DND-41 (cell line): ENCODE measurements at regions not wholly inside any gene's neighbourhood (a gene's known extent, or its start where the extent isn't known, plus 50 kb on each side); places are given as distances from the start of the nearest gene placed in this dataset.

Source experiments
- ATAC-seq: fragments of 200-7000 bp; cut with Tn5 transposase; 3 replicates; pipeline ENCODE4 v1.9.1; 2021; ENCODE audit warnings: low read depth; ENCODE audit not compliant: insufficient read depth
- DNase-seq: peaks from one replicate; pipeline ENCODE4 v3.0.0-alpha.2; 2020
- H2AFZ ChIP-seq: 2 replicates; pipeline ENCODE4 v1.6.0; 2012; ENCODE audit warnings: low read depth, low read length
- H3K27ac ChIP-seq: 2 replicates; pipeline ENCODE4 v1.5.1; 2012; ENCODE audit warnings: low read length, inconsistent platforms
- H3K27me3 ChIP-seq: fragments of 200-600 bp; sonication (generic); 2 replicates; pipeline ENCODE4 v1.6.0; 2012; ENCODE audit warnings: low read length, mild to moderate bottlenecking, inconsistent platforms; ENCODE audit not compliant: insufficient read depth, poor library complexity
- H3K36me3 ChIP-seq: 2 replicates; pipeline ENCODE4 v1.5.1; 2012; ENCODE audit warnings: low read length, inconsistent platforms; ENCODE audit not compliant: insufficient read depth
- H3K4me1 ChIP-seq: 2 replicates; pipeline ENCODE4 v1.5.1; 2012; ENCODE audit warnings: mild to moderate bottlenecking, low read length; ENCODE audit not compliant: insufficient read depth
- H3K4me2 ChIP-seq: 2 replicates; pipeline ENCODE4 v1.6.0; 2012; ENCODE audit warnings: mild to moderate bottlenecking, moderate library complexity, low read length, inconsistent platforms; ENCODE audit not compliant: insufficient read depth
- H3K4me3 ChIP-seq, 2 experiments: fragments of 200-600 bp in 1 of 2; shearing (Covaris generic) in 1 of 2; 2 replicates each; pipeline ENCODE4 v1.5.1; 2012 to 2016; ENCODE audit warnings: inconsistent platforms in 2 of 2, low read length in 2 of 2, mild to moderate bottlenecking in 2 of 2, low read depth in 1 of 2, moderate library complexity in 1 of 2
- H3K79me2 ChIP-seq: 2 replicates; pipeline ENCODE4 v1.6.0; 2012; ENCODE audit warnings: low read length, inconsistent platforms; ENCODE audit not compliant: insufficient read depth
- H3K9ac ChIP-seq: 2 replicates; pipeline ENCODE4 v1.6.0; 2012; ENCODE audit warnings: low read depth, mild to moderate bottlenecking, inconsistent platforms, low read length, moderate library complexity
- H3K9me3 ChIP-seq: 2 replicates; pipeline ENCODE4 v1.5.1; 2012; ENCODE audit warnings: low read length, moderate library complexity, mild to moderate bottlenecking, inconsistent platforms; ENCODE audit not compliant: insufficient read depth, severe bottlenecking
- H4K20me1 ChIP-seq: 2 replicates; pipeline ENCODE4 v1.6.0; 2012; ENCODE audit warnings: low read length; ENCODE audit not compliant: insufficient read depth
- CTCF ChIP-seq: IDR thresholded peaks from 2 replicates; pipeline ENCODE4 v1.5.1; 2012; ENCODE audit warnings: borderline replicate concordance, low read length, moderate library complexity, mild to moderate bottlenecking; ENCODE audit not compliant: poor library complexity, severe bottlenecking; ENCODE audit errors: extremely low read depth
- EZH2 ChIP-seq: IDR thresholded peaks from 3 replicates; pipeline ENCODE4 v1.6.1; 2012; ENCODE audit warnings: borderline replicate concordance, low read depth, mild to moderate bottlenecking, moderate library complexity, low read length, inconsistent platforms; ENCODE audit not compliant: severe bottlenecking

DNA sequence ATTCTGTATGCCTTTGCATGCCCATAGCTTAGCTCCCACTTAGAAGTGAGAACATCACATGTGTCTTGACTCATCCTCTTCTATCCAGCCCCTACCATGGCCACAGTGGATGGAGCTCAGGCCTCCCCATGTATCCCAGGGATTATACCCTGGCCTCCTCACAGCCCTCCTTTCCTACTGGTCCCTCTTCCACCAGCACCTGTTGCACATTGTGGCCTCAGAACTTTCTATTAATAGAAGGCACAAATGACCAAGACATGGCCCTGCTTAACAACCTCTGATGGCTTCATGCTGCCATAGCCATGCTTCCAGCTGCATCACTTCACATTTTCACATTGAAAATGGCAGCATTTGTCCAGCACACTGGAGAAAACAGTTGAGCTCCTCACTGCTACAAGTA is 315.4 kb downstream of the CDK5RAP2 start:
- H4K20me1 ChIP-seq: no peaks in the 10 kb centered on the region
- H3K36me3 ChIP-seq: no peaks in the 10 kb centered on the region
- no peaks in the 10 kb centered on the region for H3K27me3 ChIP-seq
- no peak for ATAC-seq
- no peak overlapping the region for H3K4me2 ChIP-seq
- no peak overlapping the region for H3K4me3 ChIP-seq
- no peaks in the 10 kb centered on the region for H3K9me3 ChIP-seq
- no peak overlapping the region for H2AFZ ChIP-seq
- H3K79me2 ChIP-seq: no peaks in the 10 kb centered on the region
- no peak for TF ChIP-seq CTCF
- no peak for TF ChIP-seq EZH2
- no peak for DNase-seq
- no peaks in the 10 kb centered on the region for H3K4me1 ChIP-seq
- no peak overlapping the region for H3K27ac ChIP-seq
- H3K9ac ChIP-seq: no peak overlapping the region

- DNase-seq: no peak
- TF ChIP-seq CTCF (no peak), EZH2 (no peak)
- no peak overlapping the region for H3K4me2 ChIP-seq
- no peaks in the 10 kb centered on the region for H3K79me2 ChIP-seq
- H3K4me1 ChIP-seq: no peaks in the 10 kb centered on the region
- no peaks in the 10 kb centered on the region for H3K36me3 ChIP-seq
- no peaks in the 10 kb centered on the region for H4K20me1 ChIP-seq
- no peaks in the 10 kb centered on the region for H3K27me3 ChIP-seq
- no peak for ATAC-seq
- H3K9ac ChIP-seq: no peak overlapping the region
- H3K9me3 ChIP-seq: no peaks in the 10 kb centered on the region
- no peak overlapping the region for H3K27ac ChIP-seq
- H2AFZ ChIP-seq: no peak overlapping the region
- H3K4me3 ChIP-seq: no peak overlapping the region
These were observed 316.1 kb downstream of the CDK5RAP2 start for GRCh38 chr9:120263836-120264235.

DNA sequence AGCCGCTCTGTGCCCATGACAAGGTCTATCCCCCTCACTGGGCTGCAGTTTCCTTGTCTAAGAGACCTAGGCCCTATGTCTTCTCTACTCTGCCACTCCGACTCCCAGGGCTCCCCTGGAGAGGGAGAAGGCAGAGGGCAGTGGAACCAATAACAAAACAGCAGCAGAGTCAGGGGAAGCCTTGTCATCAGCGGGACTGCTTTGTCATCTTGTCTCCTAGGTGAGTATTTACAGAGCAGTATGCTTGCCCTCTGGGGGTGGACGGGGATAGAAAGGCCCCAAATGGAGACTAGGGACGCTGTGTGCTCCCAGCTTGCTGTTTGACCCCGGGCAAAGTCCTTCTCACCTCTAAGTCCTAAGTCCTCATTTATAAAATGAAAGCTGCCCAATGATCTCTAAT is 318.5 kb downstream of the CDK5RAP2 start:
- TF ChIP-seq CTCF: no peak
- TF ChIP-seq EZH2: no peak
- Histone ChIP-seq H3K79me2 (no peaks in the 10 kb centered on the region), H3K9ac (no peak overlapping the region), H3K9me3 (no peaks in the 10 kb centered on the region), H3K27me3 (no peaks in the 10 kb centered on the region), H3K4me1 (no peaks in the 10 kb centered on the region), H3K4me2 (no peak overlapping the region), H3K4me3 (no peak overlapping the region), H3K36me3 (no peaks in the 10 kb centered on the region), H4K20me1 (no peaks in the 10 kb centered on the region), H3K27ac (no peak overlapping the region), H2AFZ (no peak overlapping the region)
- ATAC-seq: no peak
- no peak for DNase-seq

DNA sequence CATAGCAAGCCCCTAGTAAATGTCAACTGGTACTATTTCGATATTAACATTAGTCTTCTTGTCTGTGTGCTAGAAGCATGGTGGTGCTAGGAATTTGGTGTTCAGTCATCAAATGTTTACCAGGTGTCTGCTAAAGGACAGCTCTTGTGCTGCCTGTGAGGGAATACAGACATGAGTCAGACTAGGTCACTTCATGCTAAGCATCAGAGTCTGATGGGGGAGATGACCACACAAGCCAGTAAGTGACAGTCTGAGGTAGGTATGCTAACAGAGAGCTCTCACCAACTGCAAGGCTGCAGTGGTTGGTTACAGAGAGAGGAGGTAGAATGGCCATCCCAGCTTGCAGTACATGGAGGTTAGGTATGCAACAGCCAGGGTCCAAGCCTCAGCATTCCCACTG is 320.9 kb downstream of the CDK5RAP2 start:
- Histone ChIP-seq H4K20me1 (no peaks in the 10 kb centered on the region), H3K9me3 (no peaks in the 10 kb centered on the region), H3K36me3 (no peaks in the 10 kb centered on the region), H2AFZ (no peak overlapping the region), H3K79me2 (no peaks in the 10 kb centered on the region), H3K27ac (no peak overlapping the region), H3K9ac (no peak overlapping the region), H3K27me3 (no peaks in the 10 kb centered on the region), H3K4me1 (no peaks in the 10 kb centered on the region), H3K4me3 (no peak overlapping the region), H3K4me2 (no peak overlapping the region)
- DNase-seq (no peak), ATAC-seq (no peak)
- no peak for TF ChIP-seq CTCF
- no peak for TF ChIP-seq EZH2
